Liver (tissue), 8 donors: ENCODE measurements at regions not wholly inside any gene's neighbourhood (a gene's known extent, or its start where the extent isn't known, plus 50 kb on each side); places are given as distances from the start of the nearest gene placed in this dataset.

Source experiments
- DNase-seq: peaks from one replicate; pipeline ENCODE4 v3.0.0-alpha.2; 2017; ENCODE audit warnings: low spot score
- H3K27ac ChIP-seq, 2 donors: one replicate each; pipeline ENCODE4 v1.7.0; 2013; ENCODE audit warnings: inconsistent platforms in 2 of 2, low read length in 2 of 2, control low read depth in 1 of 2, low read depth in 1 of 2, mild to moderate bottlenecking in 1 of 2
- H3K27me3 ChIP-seq, 4 donors: one replicate each; pipeline versions ENCODE4 v1.6.1 to v1.7.0; 2013; ENCODE audit warnings: low read length in 3 of 4, inconsistent platforms in 1 of 4, mild to moderate bottlenecking in 1 of 4, moderate library complexity in 1 of 4; ENCODE audit not compliant: control insufficient read depth in 4 of 4, insufficient read depth in 4 of 4
- H3K36me3 ChIP-seq, 4 donors: one replicate each; pipeline versions ENCODE4 v1.6.1 to v1.7.0; 2013; ENCODE audit warnings: low read length in 3 of 4, mild to moderate bottlenecking in 3 of 4, low read depth in 1 of 4, moderate library complexity in 1 of 4; ENCODE audit not compliant: control insufficient read depth in 4 of 4, insufficient read depth in 3 of 4
- H3K4me1 ChIP-seq, 4 donors: one replicate each; pipeline versions ENCODE4 v1.6.1 to v1.7.0; 2013; ENCODE audit warnings: low read length in 3 of 4, mild to moderate bottlenecking in 3 of 4, moderate library complexity in 1 of 4; ENCODE audit not compliant: control insufficient read depth in 4 of 4, insufficient read depth in 4 of 4
- H3K4me3 ChIP-seq, 3 donors: one replicate each; pipeline versions ENCODE4 v1.6.1 to v1.7.0; 2013; ENCODE audit warnings: low read length in 3 of 3, control low read depth in 1 of 3, low read depth in 1 of 3, mild to moderate bottlenecking in 1 of 3
- H3K9ac ChIP-seq, 2 donors: one replicate each; pipeline ENCODE4 v1.7.0; 2013; ENCODE audit warnings: low read length in 2 of 2, mild to moderate bottlenecking in 2 of 2, moderate library complexity in 2 of 2, control low read depth in 1 of 2, low read depth in 1 of 2
- H3K9me3 ChIP-seq, 4 donors: one replicate each; pipeline versions ENCODE4 v1.6.1 to v1.7.0; 2013; ENCODE audit warnings: low read length in 3 of 4; ENCODE audit not compliant: control insufficient read depth in 4 of 4
- CTCF ChIP-seq: fragments of 150-350 bp; IDR thresholded peaks from 2 replicates; pipeline ENCODE4 v1.5.1; 2017; ENCODE audit warnings: improper control_type of control experiment, low read depth, low read length; ENCODE audit not compliant: missing input control
- EGR1 ChIP-seq, 2 donors: IDR thresholded peaks; 2 replicates each; pipeline ENCODE4 v1.6.1; 2016 to 2018; ENCODE audit warnings: antibody characterized with exemption in 2 of 2, low read depth in 2 of 2
- GABPA ChIP-seq, 2 donors: IDR thresholded peaks in 1 of 2; conservative IDR thresholded peaks in 1 of 2; 2 replicates each; pipeline ENCODE4 v1.6.1; 2016; ENCODE audit warnings: antibody characterized with exemption in 2 of 2, mild to moderate bottlenecking in 1 of 2, moderate library complexity in 1 of 2
- HNF4A ChIP-seq, 2 donors: conservative IDR thresholded peaks; 2 replicates each; pipeline ENCODE4 v1.6.1; 2016; ENCODE audit warnings: antibody characterized with exemption in 2 of 2, mild to moderate bottlenecking in 2 of 2
- HNF4G ChIP-seq: IDR thresholded peaks from 2 replicates; pipeline ENCODE4 v1.6.1; 2016; ENCODE audit warnings: antibody characterized with exemption
- JUND ChIP-seq, 2 donors: IDR thresholded peaks; 2 replicates each; pipeline ENCODE4 v1.6.1; 2016; ENCODE audit warnings: antibody characterized with exemption in 2 of 2
- MAX ChIP-seq: IDR thresholded peaks from 2 replicates; pipeline ENCODE4 v1.6.1; 2016; ENCODE audit warnings: antibody characterized with exemption
- NR2F2 ChIP-seq: IDR thresholded peaks from 2 replicates; pipeline ENCODE4 v1.6.1; 2016; ENCODE audit warnings: antibody characterized with exemption
- RAD21 ChIP-seq, 2 donors: IDR thresholded peaks; 2 replicates each; pipeline ENCODE4 v1.6.1; 2016; ENCODE audit warnings: antibody characterized with exemption in 2 of 2, mild to moderate bottlenecking in 2 of 2
- REST ChIP-seq: IDR thresholded peaks from 2 replicates; pipeline ENCODE4 v1.6.1; 2016; ENCODE audit warnings: antibody characterized with exemption, mild to moderate bottlenecking
- RXRA ChIP-seq, 2 donors: IDR thresholded peaks; 2 replicates each; pipeline ENCODE4 v1.6.1; 2017 to 2018; ENCODE audit warnings: antibody characterized with exemption in 2 of 2, mild to moderate bottlenecking in 1 of 2
- SP1 ChIP-seq: IDR thresholded peaks from 2 replicates; pipeline ENCODE4 v1.6.1; 2018; ENCODE audit warnings: antibody characterized with exemption, mild to moderate bottlenecking
- TAF1 ChIP-seq: conservative IDR thresholded peaks from 2 replicates; pipeline ENCODE4 v1.6.1; 2016; ENCODE audit warnings: antibody characterized with exemption, mild to moderate bottlenecking
- YY1 ChIP-seq: IDR thresholded peaks from 2 replicates; pipeline ENCODE4 v1.6.1; 2016; ENCODE audit warnings: antibody characterized with exemption, mild to moderate bottlenecking
- WGBS: extraction: QIAGEN DNeasy Blood & Tissue Kit; methylation state at CpG from one replicate; pipeline ENCODE4 v1.1.7; 2013; 5-methylcytosine and 5-hydroxymethylcytosine counted together
- TF ChIP-seq, protein P1 (sequence below): IDR thresholded peaks from 2 replicates; pipeline ENCODE4 v1.6.1; 2016; ENCODE audit warnings: antibody characterized with exemption
- TF ChIP-seq, protein P2 (sequence below): IDR thresholded peaks from 2 replicates; pipeline ENCODE4 v1.6.1; 2016; ENCODE audit warnings: antibody characterized with exemption
- donor health status: healthy.
- donor health status: healthy.
- donor health status: healthy.
- donor health status: healthy.
- donor health status: healthy.

DNA sequence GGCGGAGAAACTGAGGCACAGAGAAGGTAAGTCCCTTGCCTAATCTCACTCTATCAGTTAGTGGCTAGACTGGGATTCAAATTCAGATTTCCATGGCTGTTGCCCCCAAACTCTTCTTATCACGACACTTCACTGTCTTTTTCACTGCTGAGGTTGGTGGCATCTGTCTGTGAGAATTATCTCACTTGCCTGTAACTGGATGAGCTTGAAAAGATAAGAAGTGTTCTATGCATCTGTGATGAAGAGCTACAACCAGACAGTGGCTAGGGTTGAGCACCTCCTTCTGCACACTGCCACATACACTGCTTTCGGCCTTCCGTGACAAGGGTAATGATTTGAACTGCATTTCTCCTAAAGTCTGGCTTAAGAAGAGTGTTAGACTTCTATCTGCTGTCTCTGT lies 107.9 kb upstream of the TEX13D start (continued):
- TF ChIP-seq REST = no peak
- TF ChIP-seq HNF4A (conservative IDR thresholded peaks at IDR 0.05) = no peak
- no peak for TF ChIP-seq CTCF

GRCh38 chrX:124226129-124226528 lies 106.3 kb upstream of the TEX13D start:
- no peaks in the 10 kb centered on the region for H3K9me3 ChIP-seq
- H3K4me1 ChIP-seq = peaks cover 0 to 2% (median 0%) of the 10 kb centered on the region in 4 donors
- no peak overlapping the region for H3K27ac ChIP-seq
- DNase-seq = no peak
- TF ChIP-seq, protein P1, sequence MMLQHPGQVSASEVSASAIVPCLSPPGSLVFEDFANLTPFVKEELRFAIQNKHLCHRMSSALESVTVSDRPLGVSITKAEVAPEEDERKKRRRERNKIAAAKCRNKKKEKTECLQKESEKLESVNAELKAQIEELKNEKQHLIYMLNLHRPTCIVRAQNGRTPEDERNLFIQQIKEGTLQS = no peak
- TF ChIP-seq RAD21 (IDR thresholded peaks at IDR 0.05) (no peak), HNF4G (no peak), MAX (no peak), GABPA (IDR thresholded peaks at IDR 0.05 in 1 of 2, conservative IDR thresholded peaks at IDR 0.05 in 1 of 2) (no peak), YY1 (no peak), NR2F2 (no peak), SP1 (no peak), CTCF (no peak), JUND (IDR thresholded peaks at IDR 0.05) (no peak), EGR1 (IDR thresholded peaks at IDR 0.05; ENCODE audit: low read depth in 2 of 2) (no peak), RXRA (IDR thresholded peaks at IDR 0.05) (no peak), TAF1 (no peak)
- TF ChIP-seq, protein P2, sequence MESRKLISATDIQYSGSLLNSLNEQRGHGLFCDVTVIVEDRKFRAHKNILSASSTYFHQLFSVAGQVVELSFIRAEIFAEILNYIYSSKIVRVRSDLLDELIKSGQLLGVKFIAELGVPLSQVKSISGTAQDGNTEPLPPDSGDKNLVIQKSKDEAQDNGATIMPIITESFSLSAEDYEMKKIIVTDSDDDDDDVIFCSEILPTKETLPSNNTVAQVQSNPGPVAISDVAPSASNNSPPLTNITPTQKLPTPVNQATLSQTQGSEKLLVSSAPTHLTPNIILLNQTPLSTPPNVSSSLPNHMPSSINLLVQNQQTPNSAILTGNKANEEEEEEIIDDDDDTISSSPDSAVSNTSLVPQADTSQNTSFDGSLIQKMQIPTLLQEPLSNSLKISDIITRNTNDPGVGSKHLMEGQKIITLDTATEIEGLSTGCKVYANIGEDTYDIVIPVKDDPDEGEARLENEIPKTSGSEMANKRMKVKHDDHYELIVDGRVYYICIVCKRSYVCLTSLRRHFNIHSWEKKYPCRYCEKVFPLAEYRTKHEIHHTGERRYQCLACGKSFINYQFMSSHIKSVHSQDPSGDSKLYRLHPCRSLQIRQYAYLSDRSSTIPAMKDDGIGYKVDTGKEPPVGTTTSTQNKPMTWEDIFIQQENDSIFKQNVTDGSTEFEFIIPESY = no peak
- no peaks in the 10 kb centered on the region for H3K36me3 ChIP-seq
- peaks cover 0 to 2% (median 0%) of the 10 kb centered on the region in 4 donors for H3K27me3 ChIP-seq
- H3K9ac ChIP-seq = no peak overlapping the region
- 82% methylated on average over 2 of the region's 2 CpGs for WGBS
- no peak overlapping the region for H3K4me3 ChIP-seq
